ENCODE measurements at regions not wholly inside any gene's neighbourhood (a gene's known extent, or its start where the extent isn't known, plus 50 kb on each side); places are given as distances from the start of the nearest gene placed in this dataset.
"Not testable (repeated sequence)": the region's sequence is repeated elsewhere in the genome, so short reads cannot be mapped to it uniquely, and the experiment has no call there.

- no peaks in the 10 kb centered on the region for H3K36me3 ChIP-seq (ENCODE audit: insufficient read depth, low read length, poor library complexity, severe bottlenecking)
- ChIA-PET CTCF (no interaction called here), POLR2A (ENCODE audit: low non-redundant PET) (interaction anchor here (0.6 kb wide), 1 partner anchor 858 kb away, joined by 3 read pairs; no protein-coding TSS in a partner anchor)
- no peak overlapping the region for H3K27ac ChIP-seq (ENCODE audit: low read depth, low read length, poor library complexity, severe bottlenecking)
- no peaks in the 10 kb centered on the region for H3K9me3 ChIP-seq (ENCODE audit: low read depth, low read length, poor library complexity, severe bottlenecking)
- DNase-seq (ENCODE audit: low spot score), result no peak
- intact Hi-C loops (cut with micrococcal nuclease; ENCODE audit: unreplicated experiment), result no loop called here
- no peak for TF ChIP-seq EZH2 (IDR thresholded peaks at IDR 0.05; ENCODE audit: borderline replicate concordance, low read depth, low read length, poor library complexity, severe bottlenecking)
- TF ChIP-seq CTCF (conservative IDR thresholded peaks at IDR 0.05; ENCODE audit: low read depth, low read length), result no peak
- BruUV-seq (replicated peaks), result no TSS peak
- H3K27me3 ChIP-seq (replicated peaks; ENCODE audit: insufficient read depth, low read depth, low read length, poor library complexity), result no peaks in the 10 kb centered on the region
- H3K4me1 ChIP-seq (ENCODE audit: insufficient read depth, low read length, poor library complexity, severe bottlenecking), result no peaks in the 10 kb centered on the region
- no peak overlapping the region for H3K4me3 ChIP-seq (ENCODE audit: low read depth, low read length, poor library complexity, severe bottlenecking)
These were observed 54.9 kb upstream of the LYSMD4 start for GRCh38 chr15:99788156-99788555.

GRCh38 chr15:99784800-99785199, 51.6 kb upstream of the LYSMD4 start:
- H3K4me1 ChIP-seq (ENCODE audit: insufficient read depth, low read length, poor library complexity, severe bottlenecking); H3K27ac ChIP-seq (ENCODE audit: low read depth, low read length, poor library complexity, severe bottlenecking); intact Hi-C loops (cut with micrococcal nuclease; ENCODE audit: unreplicated experiment); H3K9me3 ChIP-seq (ENCODE audit: low read depth, low read length, poor library complexity, severe bottlenecking); H3K36me3 ChIP-seq (ENCODE audit: insufficient read depth, low read length, poor library complexity, severe bottlenecking); POLR2A ChIA-PET (ENCODE audit: low non-redundant PET); DNase-seq (ENCODE audit: low spot score); BruUV-seq (replicated peaks); H3K4me3 ChIP-seq (ENCODE audit: low read depth, low read length, poor library complexity, severe bottlenecking); H3K27me3 ChIP-seq (replicated peaks; ENCODE audit: insufficient read depth, low read depth, low read length, poor library complexity): not testable (repeated sequence)
- CTCF ChIA-PET, result interaction anchor here (0.7 kb wide), 1 partner anchor 81 kb away, joined by 4 read pairs; no protein-coding TSS in a partner anchor

- DNase-seq (ENCODE audit: low spot score); H3K27me3 ChIP-seq (replicated peaks; ENCODE audit: insufficient read depth, low read depth, low read length, poor library complexity); H3K27ac ChIP-seq (ENCODE audit: low read depth, low read length, poor library complexity, severe bottlenecking); H3K9me3 ChIP-seq (ENCODE audit: low read depth, low read length, poor library complexity, severe bottlenecking); intact Hi-C loops (cut with micrococcal nuclease; ENCODE audit: unreplicated experiment); POLR2A ChIA-PET (ENCODE audit: low non-redundant PET); H3K4me3 ChIP-seq (ENCODE audit: low read depth, low read length, poor library complexity, severe bottlenecking); H3K36me3 ChIP-seq (ENCODE audit: insufficient read depth, low read length, poor library complexity, severe bottlenecking); H3K4me1 ChIP-seq (ENCODE audit: insufficient read depth, low read length, poor library complexity, severe bottlenecking); BruUV-seq (replicated peaks): not testable (repeated sequence)
- CTCF ChIA-PET, result interaction anchor here (0.7 kb wide), 1 partner anchor 81 kb away, joined by 4 read pairs; no protein-coding TSS in a partner anchor
These were observed 50.8 kb upstream of the LYSMD4 start for GRCh38 chr15:99783918-99784619.

All from A673 (cell line).